ENCODE measurements at regions not wholly inside any gene's neighbourhood (a gene's known extent, or its start where the extent isn't known, plus 50 kb on each side); places are given as distances from the start of the nearest gene placed in this dataset.

GRCh38 chr4:140211693-140212092 lies 57.7 kb upstream of the MAML3 start:
- no peak for DNase-seq

DNA sequence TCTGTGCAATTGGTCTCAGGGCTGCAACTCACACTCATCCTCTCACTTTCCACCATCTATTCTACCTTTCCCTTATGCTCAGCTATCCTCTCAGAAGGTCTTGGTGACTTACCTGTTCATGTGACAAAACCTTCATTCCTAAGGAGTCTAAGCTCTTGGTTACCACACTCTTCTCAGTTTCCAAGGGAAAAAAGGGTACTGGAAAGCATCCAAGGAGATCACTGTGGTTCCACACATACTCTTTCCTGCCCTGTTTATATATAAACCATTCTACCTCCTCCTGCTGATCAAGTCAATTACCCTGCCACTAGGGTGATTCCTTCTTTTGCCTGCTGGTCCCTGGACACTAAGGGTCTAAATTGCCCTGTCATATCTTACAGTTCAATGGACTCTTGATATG lies 57.2 kb upstream of the MAML3 start:
- DNase-seq, result no peak

- DNase-seq, result no peak
Observed at GRCh38 chr4:140208921-140209320, 54.9 kb upstream of the MAML3 start.

Data from inflammatory macrophage (primary cell).